Embryonic facial prominence (tissue), 1 donor: ENCODE measurements at regions not wholly inside any gene's neighbourhood (a gene's known extent, or its start where the extent isn't known, plus 50 kb on each side); places are given as distances from the start of the nearest gene placed in this dataset.
A peak's percentile ranks its signal among the peaks of the same experiment; 100 is the strongest.
"Not testable (repeated sequence)": the region's sequence is repeated elsewhere in the genome, so short reads cannot be mapped to it uniquely, and the experiment has no call there.

ENCODE experiments used
- DNase-seq: peaks from one replicate; pipeline ENCODE4 v3.0.0-alpha.2; 2016; ENCODE audit errors: extremely low spot score

GRCh38 chr18:34480162-34480700 is 229.9 kb upstream of the DTNA start:
- no peak for DNase-seq

- no peak for DNase-seq
Measured at GRCh38 chr18:34482204-34482603, 227.9 kb upstream of the DTNA start.

- no peak for DNase-seq
Measured at GRCh38 chr18:34483198-34483597, 226.9 kb upstream of the DTNA start.

GRCh38 chr18:34491719-34492118 is 218.4 kb upstream of the DTNA start:
- no peak for DNase-seq

GRCh38 chr18:34492652-34493051 is 217.4 kb upstream of the DTNA start:
- DNase-seq: no peak

- DNase-seq: peak; percentile 64
Measured at GRCh38 chr18:34493099-34493544, 217.0 kb upstream of the DTNA start.

GRCh38 chr18:34493566-34494358 is 216.3 kb upstream of the DTNA start:
- DNase-seq: no peak

GRCh38 chr18:34494359-34494696 is 215.8 kb upstream of the DTNA start:
- DNase-seq: no peak

- no peak for DNase-seq
Measured at GRCh38 chr18:34495506-34495905, 214.6 kb upstream of the DTNA start.

GRCh38 chr18:34501553-34501952 is 208.5 kb upstream of the DTNA start:
- no peak for DNase-seq

- DNase-seq: no peak
Measured at GRCh38 chr18:34506198-34506597, 203.9 kb upstream of the DTNA start.

- DNase-seq: no peak
Measured at GRCh38 chr18:34509163-34509562, 200.9 kb upstream of the DTNA start.

GRCh38 chr18:34509879-34510586 is 200.1 kb upstream of the DTNA start:
- no peak for DNase-seq

GRCh38 chr18:34510926-34511325 is 199.2 kb upstream of the DTNA start:
- no peak for DNase-seq

- no peak for DNase-seq
Measured at GRCh38 chr18:34511435-34511834, 198.7 kb upstream of the DTNA start.

GRCh38 chr18:34511879-34512278 is 198.2 kb upstream of the DTNA start:
- DNase-seq: no peak

- no peak for DNase-seq
Measured at GRCh38 chr18:34514238-34514637, 195.9 kb upstream of the DTNA start.

- DNase-seq: no peak
Measured at GRCh38 chr18:34514957-34515356, 195.1 kb upstream of the DTNA start.

- DNase-seq: not testable (repeated sequence)
Measured at GRCh38 chr18:34516355-34516754, 193.7 kb upstream of the DTNA start.

- not testable (repeated sequence) for DNase-seq
Measured at GRCh38 chr18:34516996-34517395, 193.1 kb upstream of the DTNA start.

- DNase-seq: no peak
Measured at GRCh38 chr18:34521040-34521439, 189.1 kb upstream of the DTNA start.

GRCh38 chr18:34522603-34523002 is 187.5 kb upstream of the DTNA start:
- no peak for DNase-seq

- DNase-seq: no peak
Measured at GRCh38 chr18:34525244-34525643, 184.9 kb upstream of the DTNA start.
